Gastrocnemius medialis (tissue), 4 donors: ENCODE measurements at regions not wholly inside any gene's neighbourhood (a gene's known extent, or its start where the extent isn't known, plus 50 kb on each side); places are given as distances from the start of the nearest gene placed in this dataset.

ENCODE experiments used
- ATAC-seq, 2 donors: fragments of 150-250 bp; one replicate each; pipeline ENCODE4 v1.9.1; 2016
- DNase-seq, 2 donors: peaks; one replicate each; pipeline ENCODE4 v3.0.0-alpha.2; 2019
- H3K27ac ChIP-seq, 4 donors: fragments of 200-600 bp; sonication (generic); 1 replicate in 1 of 4; 2 replicates in 3 of 4; pipeline ENCODE4 v1.5.1; 2016 to 2018; ENCODE audit warnings: mild to moderate bottlenecking in 2 of 4, moderate library complexity in 1 of 4
- H3K27me3 ChIP-seq, 3 donors: fragments of 200-600 bp; sonication (generic) in 2 of 3; 1 replicate in 1 of 3; 2 replicates in 2 of 3; pipeline versions ENCODE4 v1.5.1 to v1.6.0; 2016 to 2019; ENCODE audit warnings: mild to moderate bottlenecking in 1 of 3, moderate library complexity in 1 of 3
- H3K36me3 ChIP-seq, 2 donors: fragments of 200-600 bp; sonication (generic) in 1 of 2; one replicate each; pipeline ENCODE4 v1.5.1; 2017 to 2018
- H3K4me1 ChIP-seq, 2 donors: fragments of 200-600 bp; sonication (generic) in 1 of 2; one replicate each; pipeline ENCODE4 v1.5.1; 2016 to 2017; ENCODE audit warnings: mild to moderate bottlenecking in 2 of 2
- H3K4me3 ChIP-seq, 4 donors: fragments of 200-600 bp; sonication (generic) in 3 of 4; 1 replicate in 1 of 4; 2 replicates in 3 of 4; pipeline ENCODE4 v1.5.1; 2016 to 2019; ENCODE audit warnings: mild to moderate bottlenecking in 2 of 4
- H3K9me3 ChIP-seq, 3 donors: fragments of 200-600 bp; sonication (generic) in 2 of 3; 1 replicate in 1 of 3; 2 replicates in 2 of 3; pipeline ENCODE4 v1.5.1; 2016 to 2019
- POLR2A ChIP-seq, 2 donors: fragments of 450-650 bp; IDR thresholded peaks; one replicate each; pipeline ENCODE4 v1.6.1; 2017; ENCODE audit warnings: antibody characterized with exemption in 2 of 2, mild to moderate bottlenecking in 2 of 2, moderate library complexity in 2 of 2
- in situ Hi-C, 4 donors: fragments of 200-750 bp; cut with MboI; loops; one replicate each; pipeline versions ENCODE4 v1.15.0 to v1.8.0; 2017; ENCODE audit warnings: low sequenced_read_pairs in 4 of 4
- intact Hi-C: fragments of 100-400 bp; cut with DNase I; formaldehyde crosslinking; loops from one replicate; pipeline ENCODE4 v1.15.1; 2023; ENCODE audit warnings: low total_unique reads
- TF ChIP-seq, protein P1 (sequence below), 5 experiments: fragments of 450-650 bp in 3 of 5; fragments of 200-600 bp in 2 of 5; sonication (generic) in 2 of 5; IDR thresholded peaks in 4 of 5; conservative IDR thresholded peaks in 1 of 5; 1 replicate in 4 of 5; 2 replicates in 1 of 5; pipeline ENCODE4 v1.5.1; 2016 to 2019; ENCODE audit warnings: antibody characterized with exemption in 5 of 5, mild to moderate bottlenecking in 3 of 5, moderate library complexity in 3 of 5

DNA sequence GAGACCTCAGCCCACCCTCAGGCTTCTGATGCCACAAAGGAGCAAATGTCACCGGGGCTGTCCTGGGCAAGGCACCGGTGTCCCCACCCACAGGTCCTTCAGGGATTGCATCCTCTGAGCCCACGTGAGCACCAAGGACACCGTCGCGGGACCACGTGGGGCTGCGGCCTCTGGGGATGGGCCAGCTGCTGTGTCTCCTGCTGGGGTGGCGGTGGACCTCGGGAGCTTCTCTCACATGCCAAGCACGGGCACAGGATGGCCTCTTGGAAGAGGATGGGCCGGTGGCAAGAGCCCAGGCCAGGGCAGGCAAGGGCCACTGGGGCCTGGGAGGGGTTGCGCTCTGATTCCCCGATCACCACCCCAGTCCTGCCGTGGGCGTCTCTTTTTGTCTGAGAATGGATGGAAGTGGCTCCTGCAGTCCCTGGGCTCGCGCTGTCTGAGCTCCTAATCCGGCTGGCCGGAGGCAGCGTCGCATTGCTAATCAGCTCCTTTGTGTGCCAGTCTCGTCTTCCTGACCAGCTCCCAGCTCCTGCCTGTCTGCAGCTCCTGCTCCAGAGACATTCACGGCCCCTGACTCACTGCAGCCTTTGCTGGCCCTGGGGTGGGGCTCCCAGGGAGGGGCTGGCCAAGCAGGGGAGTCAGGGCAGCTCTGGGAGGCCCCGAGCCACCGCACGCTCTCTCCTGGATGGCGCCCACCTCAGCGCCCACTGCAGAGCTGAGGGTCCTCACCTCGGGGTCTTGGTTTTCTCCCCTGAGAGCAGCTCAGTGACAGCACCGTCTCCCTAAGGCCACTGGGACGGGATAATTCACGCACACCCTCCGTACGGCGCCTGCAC lies 146.7 kb downstream of the CTTN start:
- H3K4me1 ChIP-seq: no peaks in the 10 kb centered on the region
- ATAC-seq (no peak), DNase-seq (no peak)
- intact Hi-C loops: no loop called here
- TF ChIP-seq POLR2A (IDR thresholded peaks at IDR 0.05): no peak
- TF ChIP-seq, protein P1, sequence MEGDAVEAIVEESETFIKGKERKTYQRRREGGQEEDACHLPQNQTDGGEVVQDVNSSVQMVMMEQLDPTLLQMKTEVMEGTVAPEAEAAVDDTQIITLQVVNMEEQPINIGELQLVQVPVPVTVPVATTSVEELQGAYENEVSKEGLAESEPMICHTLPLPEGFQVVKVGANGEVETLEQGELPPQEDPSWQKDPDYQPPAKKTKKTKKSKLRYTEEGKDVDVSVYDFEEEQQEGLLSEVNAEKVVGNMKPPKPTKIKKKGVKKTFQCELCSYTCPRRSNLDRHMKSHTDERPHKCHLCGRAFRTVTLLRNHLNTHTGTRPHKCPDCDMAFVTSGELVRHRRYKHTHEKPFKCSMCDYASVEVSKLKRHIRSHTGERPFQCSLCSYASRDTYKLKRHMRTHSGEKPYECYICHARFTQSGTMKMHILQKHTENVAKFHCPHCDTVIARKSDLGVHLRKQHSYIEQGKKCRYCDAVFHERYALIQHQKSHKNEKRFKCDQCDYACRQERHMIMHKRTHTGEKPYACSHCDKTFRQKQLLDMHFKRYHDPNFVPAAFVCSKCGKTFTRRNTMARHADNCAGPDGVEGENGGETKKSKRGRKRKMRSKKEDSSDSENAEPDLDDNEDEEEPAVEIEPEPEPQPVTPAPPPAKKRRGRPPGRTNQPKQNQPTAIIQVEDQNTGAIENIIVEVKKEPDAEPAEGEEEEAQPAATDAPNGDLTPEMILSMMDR (IDR thresholded peaks at IDR 0.05 in 4 of 5, conservative IDR thresholded peaks at IDR 0.05 in 1 of 5): no peak
- in situ Hi-C loops: no loop called here
- no peaks in the 10 kb centered on the region for H3K9me3 ChIP-seq
- H3K27me3 ChIP-seq: peaks cover 22 to 27% (median 23%) of the 10 kb centered on the region in 3 donors
- no peak overlapping the region for H3K27ac ChIP-seq
- H3K36me3 ChIP-seq: no peaks in the 10 kb centered on the region
- H3K4me3 ChIP-seq: no peak overlapping the region

DNA sequence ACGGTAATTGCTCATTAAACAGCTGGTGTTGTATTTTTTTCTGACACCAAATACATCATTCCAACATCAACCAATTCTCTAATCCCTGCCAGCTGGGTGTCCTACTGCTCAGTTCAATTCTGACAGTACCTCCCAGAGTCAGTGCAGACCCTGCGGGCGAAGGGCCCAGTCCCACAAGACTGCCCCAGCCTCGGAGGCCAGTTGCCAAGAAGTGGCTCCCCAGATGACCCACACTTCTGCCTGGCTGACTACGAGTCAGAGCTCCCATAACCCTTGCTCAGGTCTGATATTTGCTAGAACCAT lies 147.2 kb downstream of the CTTN start:
- no peak overlapping the region for H3K27ac ChIP-seq
- no peak for ATAC-seq
- H3K4me1 ChIP-seq: no peaks in the 10 kb centered on the region
- no peak for TF ChIP-seq POLR2A (IDR thresholded peaks at IDR 0.05)
- TF ChIP-seq, protein P1 (IDR thresholded peaks at IDR 0.05 in 4 of 5, conservative IDR thresholded peaks at IDR 0.05 in 1 of 5): no peak
- intact Hi-C loops (no loop called here), in situ Hi-C loops (no loop called here)
- no peak overlapping the region for H3K4me3 ChIP-seq
- peaks cover 22 to 27% (median 23%) of the 10 kb centered on the region in 3 donors for H3K27me3 ChIP-seq
- no peaks in the 10 kb centered on the region for H3K36me3 ChIP-seq
- DNase-seq: no peak
- no peaks in the 10 kb centered on the region for H3K9me3 ChIP-seq

DNA sequence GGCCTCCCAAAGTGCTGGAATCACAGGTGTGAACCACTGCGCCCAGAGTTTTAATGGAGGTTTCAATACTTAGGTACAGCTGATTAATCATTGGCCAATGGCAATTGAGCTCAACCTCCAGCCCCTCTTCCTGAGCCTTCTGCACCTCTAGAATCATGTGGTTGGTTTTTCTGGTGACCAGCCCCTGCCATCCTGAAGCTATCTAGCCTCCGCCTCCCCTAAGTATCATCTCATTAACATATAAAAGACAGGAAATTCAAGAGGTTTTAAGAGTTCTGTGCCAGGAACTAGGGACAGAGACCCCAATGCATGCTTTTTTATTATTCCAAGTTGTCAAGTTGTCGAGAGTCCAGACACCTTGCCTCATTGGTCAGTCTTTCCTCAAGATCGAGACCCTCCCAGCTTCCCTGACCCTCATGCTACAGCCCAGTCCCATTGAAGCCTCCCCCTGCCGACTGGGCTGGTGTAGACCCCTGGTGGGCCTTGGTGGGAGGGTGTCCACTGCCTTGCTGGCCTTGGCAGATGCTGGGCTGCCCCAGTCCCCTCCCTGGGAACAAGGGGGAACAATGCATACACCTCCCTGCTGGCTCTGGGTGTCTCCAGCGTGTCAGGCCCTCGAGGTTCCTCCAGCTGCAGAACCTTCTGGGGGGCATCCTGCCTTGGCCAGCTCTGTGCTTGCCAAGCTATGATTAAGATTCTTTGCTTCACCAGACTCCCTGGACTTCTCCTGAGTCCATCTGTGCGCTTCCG lies 148.0 kb downstream of the CTTN start:
- ATAC-seq (no peak), DNase-seq (no peak)
- H3K9me3 ChIP-seq: no peaks in the 10 kb centered on the region
- intact Hi-C loops: no loop called here
- H3K27ac ChIP-seq: no peak overlapping the region
- peaks cover 22 to 27% (median 23%) of the 10 kb centered on the region in 3 donors for H3K27me3 ChIP-seq
- TF ChIP-seq, protein P1 (IDR thresholded peaks at IDR 0.05 in 4 of 5, conservative IDR thresholded peaks at IDR 0.05 in 1 of 5): no peak
- TF ChIP-seq POLR2A (IDR thresholded peaks at IDR 0.05): no peak
- in situ Hi-C loops: no loop called here
- no peaks in the 10 kb centered on the region for H3K4me1 ChIP-seq
- no peaks in the 10 kb centered on the region for H3K36me3 ChIP-seq
- H3K4me3 ChIP-seq: no peak overlapping the region

DNA sequence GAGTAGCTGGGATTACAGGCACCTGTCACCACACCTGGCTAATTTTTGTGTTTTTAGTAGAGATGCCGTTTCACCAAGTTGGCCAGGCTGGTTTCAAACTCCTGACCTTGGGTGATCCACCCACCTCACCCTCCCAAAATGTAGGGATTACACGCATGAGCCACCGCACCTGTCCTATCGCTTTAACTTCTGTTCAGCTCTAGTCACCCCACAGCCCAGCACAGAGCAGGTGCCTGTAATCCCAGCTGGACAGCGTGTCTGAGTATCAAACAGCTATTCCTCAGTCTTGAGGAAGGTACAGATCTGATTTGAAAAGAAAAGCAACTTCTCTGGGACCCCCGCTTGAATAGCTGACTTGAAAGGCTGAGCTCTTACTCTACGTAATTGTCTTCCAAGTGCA lies 149.1 kb downstream of the CTTN start:
- Histone ChIP-seq H3K9me3 (no peaks in the 10 kb centered on the region), H3K27ac (no peak overlapping the region), H3K27me3 (peaks cover 22 to 30% (median 27%) of the 10 kb centered on the region in 3 donors), H3K36me3 (no peaks in the 10 kb centered on the region), H3K4me3 (no peak overlapping the region), H3K4me1 (no peaks in the 10 kb centered on the region)
- ATAC-seq (no peak), DNase-seq (no peak)
- no peak for TF ChIP-seq POLR2A (IDR thresholded peaks at IDR 0.05)
- TF ChIP-seq, protein P1 (IDR thresholded peaks at IDR 0.05 in 4 of 5, conservative IDR thresholded peaks at IDR 0.05 in 1 of 5): no peak
- intact Hi-C loops: no loop called here
- in situ Hi-C loops: no loop called here
